PC-9 (cell line): ENCODE measurements at regions not wholly inside any gene's neighbourhood (a gene's known extent, or its start where the extent isn't known, plus 50 kb on each side); places are given as distances from the start of the nearest gene placed in this dataset.

ENCODE experiments used
- BruUV-seq: library from RNA; stranded (reverse); fragments of 400-500 nt; replicated peaks from 2 replicates; lab custom pipeline; 2021; lab: Mats Ljungman, UMichigan
- CTCF ChIA-PET: fragments of 300-600 bp; sonication (Branson Sonifier 250); formaldehyde crosslinking; loops from one replicate; lab custom pipeline; 2022; ENCODE audit warnings: antibody characterized with exemption; lab: Charles Lee
- POLR2A ChIA-PET: fragments of 300-600 bp; sonication (Branson Sonifier 250); formaldehyde crosslinking; loops from one replicate; lab custom pipeline; 2022; ENCODE audit warnings: antibody characterized with exemption; ENCODE audit not compliant: unreplicated experiment; lab: Charles Lee
- DNase-seq, 2 experiments: peaks; one replicate each; pipeline versions ENCODE4 v3.0.0 to v3.0.0-alpha.2; 2015 to 2022; ENCODE audit warnings: mixed read lengths in 1 of 2
- H2AFZ ChIP-seq: fragments of 200-600 bp; sonication (generic); 2 replicates; pipeline ENCODE4 v1.8.1; 2017; ENCODE audit warnings: antibody characterized with exemption
- H3F3A ChIP-seq: fragments of 200-600 bp; sonication (generic); 2 replicates; pipeline ENCODE4 v1.8.1; 2017; ENCODE audit warnings: antibody characterized with exemption, mild to moderate bottlenecking, low read depth; ENCODE audit not compliant: insufficient read depth
- H3K27ac ChIP-seq: fragments of 200-600 bp; sonication (generic); 2 replicates; pipeline ENCODE4 v1.6.1; 2016; ENCODE audit warnings: mixed run types
- H3K27me3 ChIP-seq: fragments of 200-600 bp; sonication (generic); 2 replicates; pipeline ENCODE4 v1.6.1; 2016; ENCODE audit warnings: low read depth, mixed run types; ENCODE audit not compliant: insufficient read depth
- H3K36me3 ChIP-seq: fragments of 200-600 bp; sonication (generic); 2 replicates; pipeline ENCODE4 v1.6.1; 2016; ENCODE audit warnings: low read depth, mixed run types
- H3K4me1 ChIP-seq: fragments of 200-600 bp; sonication (generic); replicated peaks from 2 replicates; pipeline ENCODE4 v1.6.1; 2016; ENCODE audit warnings: mixed run types; ENCODE audit not compliant: insufficient read depth
- H3K4me2 ChIP-seq: fragments of 200-600 bp; sonication (generic); 2 replicates; pipeline ENCODE4 v1.6.1; 2017; ENCODE audit warnings: mixed run types
- H3K4me3 ChIP-seq: fragments of 200-600 bp; sonication (generic); 2 replicates; pipeline ENCODE4 v1.6.1; 2016; ENCODE audit warnings: mixed run types
- H3K79me2 ChIP-seq: fragments of 200-600 bp; sonication (generic); 2 replicates; pipeline ENCODE4 v1.6.1; 2017; ENCODE audit warnings: low read depth, mixed run types
- H3K9me2 ChIP-seq: fragments of 200-600 bp; sonication (generic); 2 replicates; pipeline ENCODE4 v1.8.1; 2017; ENCODE audit warnings: mild to moderate bottlenecking; ENCODE audit not compliant: insufficient read depth
- H3K9me3 ChIP-seq: fragments of 200-600 bp; sonication (generic); 2 replicates; pipeline ENCODE4 v1.8.1; 2016; ENCODE audit warnings: low read depth; ENCODE audit not compliant: insufficient read depth
- H4K20me1 ChIP-seq: fragments of 200-600 bp; sonication (generic); 2 replicates; pipeline ENCODE4 v1.8.1; 2017; ENCODE audit not compliant: insufficient read depth
- EZH2 ChIP-seq: fragments of 200-600 bp; sonication (generic); IDR thresholded peaks from 2 replicates; pipeline ENCODE4 v1.8.0; 2017; ENCODE audit warnings: antibody characterized with exemption, low read depth
- intact Hi-C: fragments of 100-400 bp; cut with micrococcal nuclease; formaldehyde crosslinking; loops from one replicate; pipeline ENCODE4 v1.10.0; 2022; ENCODE audit not compliant: unreplicated experiment
- TF ChIP-seq, protein P1 (sequence below): fragments of 200-600 bp; sonication (generic); conservative IDR thresholded peaks from 2 replicates; pipeline ENCODE4 v1.6.1; 2017; ENCODE audit warnings: mixed run types, antibody characterized with exemption, mild to moderate bottlenecking, moderate library complexity

DNA sequence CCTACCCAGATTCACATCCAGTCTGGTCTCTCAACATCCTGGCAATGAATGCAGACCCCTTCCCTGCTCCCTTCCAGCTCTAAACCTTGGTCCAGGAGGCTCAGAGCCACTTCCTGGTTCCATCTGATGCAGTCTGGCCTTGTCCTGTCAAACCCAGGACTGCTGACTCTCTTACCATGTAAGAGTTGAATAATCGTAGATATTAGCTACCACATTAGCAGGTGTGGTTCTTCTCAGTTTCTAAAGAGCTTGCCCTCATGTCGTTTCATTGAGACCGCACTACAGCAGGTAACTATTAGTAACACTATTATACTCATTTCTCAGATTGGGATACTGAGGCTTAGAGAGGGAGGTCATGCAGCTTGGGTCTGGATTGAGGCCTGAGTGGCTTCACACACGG lies 133.3 kb downstream of the BOD1 start:
- TF ChIP-seq EZH2, result no peak
- TF ChIP-seq, protein P1, sequence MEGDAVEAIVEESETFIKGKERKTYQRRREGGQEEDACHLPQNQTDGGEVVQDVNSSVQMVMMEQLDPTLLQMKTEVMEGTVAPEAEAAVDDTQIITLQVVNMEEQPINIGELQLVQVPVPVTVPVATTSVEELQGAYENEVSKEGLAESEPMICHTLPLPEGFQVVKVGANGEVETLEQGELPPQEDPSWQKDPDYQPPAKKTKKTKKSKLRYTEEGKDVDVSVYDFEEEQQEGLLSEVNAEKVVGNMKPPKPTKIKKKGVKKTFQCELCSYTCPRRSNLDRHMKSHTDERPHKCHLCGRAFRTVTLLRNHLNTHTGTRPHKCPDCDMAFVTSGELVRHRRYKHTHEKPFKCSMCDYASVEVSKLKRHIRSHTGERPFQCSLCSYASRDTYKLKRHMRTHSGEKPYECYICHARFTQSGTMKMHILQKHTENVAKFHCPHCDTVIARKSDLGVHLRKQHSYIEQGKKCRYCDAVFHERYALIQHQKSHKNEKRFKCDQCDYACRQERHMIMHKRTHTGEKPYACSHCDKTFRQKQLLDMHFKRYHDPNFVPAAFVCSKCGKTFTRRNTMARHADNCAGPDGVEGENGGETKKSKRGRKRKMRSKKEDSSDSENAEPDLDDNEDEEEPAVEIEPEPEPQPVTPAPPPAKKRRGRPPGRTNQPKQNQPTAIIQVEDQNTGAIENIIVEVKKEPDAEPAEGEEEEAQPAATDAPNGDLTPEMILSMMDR, result no peak
- peaks cover 26% of the 10 kb centered on the region for H3K4me1 ChIP-seq
- no peaks in the 10 kb centered on the region for H3K27me3 ChIP-seq
- H3K36me3 ChIP-seq, result no peaks in the 10 kb centered on the region
- CTCF ChIA-PET, result interaction anchor here (0.8 kb wide), 1 partner anchor 8 kb away, joined by 4 read pairs; no protein-coding TSS in a partner anchor
- peak overlapping the region; percentile 99 for H3K27ac ChIP-seq
- H4K20me1 ChIP-seq, result no peaks in the 10 kb centered on the region
- peak overlapping the region; percentile 26 for H3K4me2 ChIP-seq
- intact Hi-C loops, result no loop called here
- BruUV-seq, result TSS peak; percentile 76
- POLR2A ChIA-PET, result no interaction called here
- 0 out of 2 replicates have a peak, but pooled peaks cover 3% of the 10 kb centered on the region for H3K9me2 ChIP-seq
- H3K9me3 ChIP-seq, result no peaks in the 10 kb centered on the region
- peaks cover 27% of the 10 kb centered on the region for H3F3A ChIP-seq
- no peaks in the 10 kb centered on the region for H3K79me2 ChIP-seq
- H2AFZ ChIP-seq, result no peak overlapping the region
- H3K4me3 ChIP-seq, result no peak overlapping the region
- DNase-seq, result no peak

DNA sequence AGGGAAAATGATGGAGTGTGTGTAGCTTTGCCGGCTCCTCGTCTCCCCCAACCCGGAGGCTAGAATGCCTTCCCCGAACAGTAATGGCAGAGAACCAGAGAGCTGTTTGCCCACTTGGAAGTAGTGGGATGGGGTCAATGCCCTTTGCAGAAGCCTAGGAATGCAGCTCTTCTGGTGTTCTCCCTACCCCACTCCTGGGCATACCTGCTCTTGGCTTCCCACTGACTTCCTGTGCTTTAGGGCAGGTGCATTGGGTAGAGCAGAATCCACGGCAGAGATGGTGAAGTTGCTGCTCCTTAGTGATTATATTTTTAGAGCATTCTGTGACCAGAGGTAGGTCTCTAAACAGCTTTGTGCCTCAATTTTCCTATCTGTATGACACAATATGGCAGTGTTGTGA lies 134.6 kb downstream of the BOD1 start:
- H3K9me3 ChIP-seq, result no peaks in the 10 kb centered on the region
- H3F3A ChIP-seq, result peaks cover 27% of the 10 kb centered on the region
- ChIA-PET CTCF (no interaction called here), POLR2A (no interaction called here)
- H3K79me2 ChIP-seq, result no peaks in the 10 kb centered on the region
- peaks cover 26% of the 10 kb centered on the region for H3K4me1 ChIP-seq
- no peak overlapping the region for H2AFZ ChIP-seq
- no TSS peak for BruUV-seq
- H3K27ac ChIP-seq, result peak overlapping the region; percentile 99; the same call in 1 of the 2 replicates
- H3K4me3 ChIP-seq, result no peak overlapping the region
- no peaks in the 10 kb centered on the region for H4K20me1 ChIP-seq
- H3K36me3 ChIP-seq, result no peaks in the 10 kb centered on the region
- intact Hi-C loops, result loop anchor here (1.0 kb wide), 1 partner anchor 18 kb away; no protein-coding TSS in a partner anchor
- H3K4me2 ChIP-seq, result no peak overlapping the region
- no peak for DNase-seq
- no peak for TF ChIP-seq EZH2
- TF ChIP-seq, protein P1, result no peak
- 0 out of 2 replicates have a peak, but pooled peaks cover 3% of the 10 kb centered on the region for H3K9me2 ChIP-seq
- H3K27me3 ChIP-seq, result no peaks in the 10 kb centered on the region

DNA sequence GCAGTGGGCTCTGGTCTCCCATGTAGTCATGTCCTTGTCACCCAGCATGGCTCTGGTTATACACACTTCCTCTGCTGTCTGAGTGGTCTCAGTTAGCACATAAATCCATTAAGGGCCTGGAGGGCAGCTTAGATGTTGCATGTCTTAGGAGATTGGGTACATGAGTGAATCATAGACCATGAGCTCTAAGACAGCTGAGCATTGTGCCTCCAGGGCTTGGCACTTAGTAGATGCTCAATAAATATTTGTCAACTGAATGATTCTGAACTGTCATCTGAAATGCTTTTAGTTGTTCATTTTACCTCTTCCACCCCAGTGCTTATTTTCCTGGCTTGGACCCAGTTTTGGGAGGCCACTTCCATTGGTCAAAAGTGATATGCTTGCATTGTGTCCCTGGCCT lies 135.6 kb downstream of the BOD1 start:
- intact Hi-C loops, result no loop called here
- BruUV-seq, result no TSS peak
- Histone ChIP-seq H3F3A (peaks cover 27% of the 10 kb centered on the region), H3K27ac (no peak overlapping the region), H3K79me2 (no peaks in the 10 kb centered on the region), H3K9me2 (0 out of 2 replicates have a peak, but pooled peaks cover under 1% of the 10 kb centered on the region), H3K36me3 (no peaks in the 10 kb centered on the region), H4K20me1 (no peaks in the 10 kb centered on the region), H2AFZ (no peak overlapping the region), H3K4me2 (no peak overlapping the region), H3K4me3 (no peak overlapping the region), H3K27me3 (no peaks in the 10 kb centered on the region), H3K9me3 (no peaks in the 10 kb centered on the region), H3K4me1 (peaks cover 26% of the 10 kb centered on the region)
- no peak for DNase-seq
- ChIA-PET POLR2A (no interaction called here), CTCF (no interaction called here)
- TF ChIP-seq, protein P1, result no peak
- TF ChIP-seq EZH2, result no peak
